ENCODE measurements at regions not wholly inside any gene's neighbourhood (a gene's known extent, or its start where the extent isn't known, plus 50 kb on each side); places are given as distances from the start of the nearest gene placed in this dataset.

DNA sequence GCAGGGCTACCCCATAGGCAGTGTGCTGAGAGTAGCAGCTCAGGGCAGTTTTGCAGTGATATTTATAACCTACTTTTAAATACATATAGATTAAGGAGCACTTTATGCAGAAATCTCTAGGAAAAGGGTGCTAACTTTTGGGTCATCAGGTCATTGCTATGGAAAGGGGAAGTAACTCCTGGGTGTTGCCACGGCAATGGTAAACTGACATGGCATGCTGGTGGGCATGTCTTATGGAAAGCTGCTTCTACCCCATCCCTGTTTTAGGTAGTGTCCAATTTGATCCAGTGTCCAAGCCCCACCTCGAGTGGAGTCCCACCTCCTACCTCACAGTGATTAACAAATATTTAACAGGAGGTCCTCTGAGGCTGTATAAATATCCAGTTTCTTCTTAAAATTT lies 56.8 kb upstream of the XPA start:
- TF ChIP-seq, protein P1, sequence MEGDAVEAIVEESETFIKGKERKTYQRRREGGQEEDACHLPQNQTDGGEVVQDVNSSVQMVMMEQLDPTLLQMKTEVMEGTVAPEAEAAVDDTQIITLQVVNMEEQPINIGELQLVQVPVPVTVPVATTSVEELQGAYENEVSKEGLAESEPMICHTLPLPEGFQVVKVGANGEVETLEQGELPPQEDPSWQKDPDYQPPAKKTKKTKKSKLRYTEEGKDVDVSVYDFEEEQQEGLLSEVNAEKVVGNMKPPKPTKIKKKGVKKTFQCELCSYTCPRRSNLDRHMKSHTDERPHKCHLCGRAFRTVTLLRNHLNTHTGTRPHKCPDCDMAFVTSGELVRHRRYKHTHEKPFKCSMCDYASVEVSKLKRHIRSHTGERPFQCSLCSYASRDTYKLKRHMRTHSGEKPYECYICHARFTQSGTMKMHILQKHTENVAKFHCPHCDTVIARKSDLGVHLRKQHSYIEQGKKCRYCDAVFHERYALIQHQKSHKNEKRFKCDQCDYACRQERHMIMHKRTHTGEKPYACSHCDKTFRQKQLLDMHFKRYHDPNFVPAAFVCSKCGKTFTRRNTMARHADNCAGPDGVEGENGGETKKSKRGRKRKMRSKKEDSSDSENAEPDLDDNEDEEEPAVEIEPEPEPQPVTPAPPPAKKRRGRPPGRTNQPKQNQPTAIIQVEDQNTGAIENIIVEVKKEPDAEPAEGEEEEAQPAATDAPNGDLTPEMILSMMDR (IDR thresholded peaks at IDR 0.05) = no peak
- TF ChIP-seq POLR2A (IDR thresholded peaks at IDR 0.05) = no peak

Measured in lower leg skin (tissue), 3 donors.